Stimulated activated CD4-positive, alpha-beta T cell treated with anti-CD3 and anti-CD28 coated beads, TNF-alpha, amount 100 ng/mL, for 48 hours (primary cell): ENCODE measurements at regions not wholly inside any gene's neighbourhood (a gene's known extent, or its start where the extent isn't known, plus 50 kb on each side); places are given as distances from the start of the nearest gene placed in this dataset.

ENCODE experiments used
- DNase-seq, 3 donors: peaks; one replicate each; pipeline ENCODE4 v3.0.0-alpha.2; 2020; ENCODE audit warnings: low read depth in 3 of 3

DNA sequence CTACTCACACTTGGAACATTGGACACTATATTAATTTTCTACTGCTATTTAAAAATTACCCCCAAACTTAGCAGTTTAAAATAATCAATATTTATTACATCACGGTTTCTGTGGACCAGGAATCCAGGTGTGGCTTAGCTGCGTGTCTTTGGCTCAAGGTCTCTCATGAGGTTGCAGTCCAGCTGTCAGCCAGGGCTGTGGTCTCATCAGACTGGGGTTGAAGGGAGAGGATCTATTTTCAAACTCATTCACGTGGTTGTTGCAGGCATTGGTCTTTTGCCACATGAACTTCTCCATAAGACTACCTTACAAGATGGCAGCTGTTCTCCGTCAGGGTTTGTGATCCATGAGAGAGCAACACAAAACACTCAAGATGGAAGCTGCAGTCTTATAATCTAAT lies 343.0 kb downstream of the BCAT1 start:
- DNase-seq: no peak

DNA sequence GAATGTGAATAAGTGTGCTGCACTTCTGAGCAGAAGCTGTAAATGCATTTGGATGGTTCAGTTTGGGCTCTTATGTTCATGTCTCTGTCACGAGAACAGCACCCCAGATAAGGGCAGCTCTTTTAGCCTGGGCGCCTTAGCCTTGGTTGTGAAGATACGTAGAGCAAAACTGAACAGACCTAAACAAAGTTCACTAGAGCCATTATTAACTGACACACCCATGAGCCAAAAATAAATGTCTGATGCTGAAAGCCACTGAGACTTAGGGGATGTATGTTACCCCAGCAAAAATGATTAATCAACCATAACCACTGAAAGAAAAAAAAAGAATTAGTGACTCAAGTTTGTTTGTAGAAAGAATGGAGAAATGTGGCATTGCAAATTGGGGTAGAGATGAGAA lies 343.4 kb downstream of the BCAT1 start:
- no peak for DNase-seq

DNA sequence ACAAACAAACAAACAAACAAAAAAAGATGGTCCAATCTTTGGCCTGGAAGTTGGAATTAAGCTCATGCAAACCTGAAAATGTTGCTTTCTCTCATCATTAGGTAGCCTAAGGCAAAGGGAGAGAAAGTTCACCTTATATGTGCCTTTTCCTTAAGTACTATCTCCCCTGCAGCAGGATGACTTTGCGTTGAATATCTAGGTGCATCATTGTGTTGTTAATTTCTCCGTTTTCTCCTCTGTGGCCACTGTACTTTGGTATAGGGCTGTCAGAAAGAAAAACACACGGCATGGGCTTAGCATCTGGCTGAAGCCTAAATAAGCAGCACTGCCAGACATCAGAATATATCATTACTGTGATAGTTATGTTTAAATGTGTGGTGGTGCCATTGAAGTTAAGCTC lies 345.5 kb downstream of the BCAT1 start:
- DNase-seq: no peak

DNA sequence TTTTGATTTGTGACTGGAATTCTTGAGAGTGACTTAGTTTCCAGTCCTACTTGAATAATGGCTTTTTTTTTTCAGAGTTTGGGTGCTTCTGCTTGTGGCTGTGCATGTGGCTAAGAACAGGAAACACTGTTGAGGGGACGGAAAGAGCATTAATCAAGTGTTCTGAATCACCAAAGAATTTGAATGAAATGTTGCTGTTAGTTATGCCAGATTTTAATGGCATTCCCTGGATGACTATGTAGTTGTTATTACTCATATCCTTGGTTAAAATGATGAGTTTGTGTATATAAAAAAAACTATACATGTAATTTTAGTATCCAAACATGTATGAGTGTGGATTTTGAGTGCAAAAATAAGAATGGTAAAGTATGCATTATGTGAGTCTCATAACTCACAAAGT lies 347.9 kb downstream of the BCAT1 start:
- no peak for DNase-seq

DNA sequence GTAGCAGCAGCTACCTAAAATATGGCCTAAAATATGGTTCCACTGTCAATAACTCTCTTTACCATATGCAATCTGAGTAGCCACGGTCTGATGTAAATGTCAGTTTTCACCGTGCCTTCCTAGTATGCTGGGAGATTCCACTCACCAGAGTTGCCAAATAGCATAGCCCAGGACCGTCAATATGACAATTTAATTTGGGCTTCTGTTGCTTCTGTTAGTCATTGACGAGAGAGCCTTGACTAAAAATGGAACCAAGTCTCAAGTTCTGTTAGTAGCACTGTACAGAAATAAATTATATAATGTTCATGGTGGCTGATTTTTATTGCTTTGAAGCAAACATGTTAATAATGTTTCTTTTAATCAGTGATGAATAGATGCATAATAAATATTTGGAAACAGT lies 348.4 kb downstream of the BCAT1 start:
- no peak for DNase-seq

DNA sequence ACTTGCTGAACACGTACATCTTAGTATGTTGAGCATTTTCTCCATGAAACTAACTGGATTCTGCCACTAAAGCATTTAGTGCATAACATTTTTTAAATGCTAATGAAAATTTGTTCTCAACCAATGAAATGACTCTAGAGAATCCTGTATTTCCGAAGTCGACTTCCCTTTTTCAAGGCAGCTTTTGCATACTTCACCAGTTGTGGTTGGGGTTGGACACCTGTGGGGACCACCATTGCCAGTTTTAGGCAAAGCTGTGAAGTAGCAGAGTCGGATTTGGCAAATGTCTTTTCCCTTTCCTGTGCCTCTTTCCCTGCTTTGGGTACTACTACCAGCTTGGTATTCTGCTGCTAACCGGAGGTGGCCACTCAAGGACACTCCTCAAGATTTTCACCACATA lies 349.2 kb downstream of the BCAT1 start:
- DNase-seq: no peak

DNA sequence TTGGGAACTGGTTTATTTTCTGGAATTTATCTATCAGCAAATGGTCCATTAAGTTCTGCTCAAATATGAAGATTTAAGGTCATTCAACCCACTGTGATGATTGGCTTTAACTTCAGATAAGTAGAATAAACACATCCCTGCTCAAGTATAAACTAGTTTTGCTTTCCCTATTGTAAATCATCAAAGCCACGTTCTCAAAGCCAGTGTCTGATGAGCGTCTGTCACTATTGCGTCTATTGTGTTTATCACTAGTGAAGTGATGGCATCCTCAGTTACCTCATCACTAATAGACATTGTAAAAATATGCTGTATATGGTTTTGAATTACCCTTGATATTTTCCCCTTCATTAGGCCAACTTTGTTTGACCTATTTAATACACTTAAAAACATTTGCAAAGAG lies 351.3 kb downstream of the BCAT1 start:
- no peak for DNase-seq

DNA sequence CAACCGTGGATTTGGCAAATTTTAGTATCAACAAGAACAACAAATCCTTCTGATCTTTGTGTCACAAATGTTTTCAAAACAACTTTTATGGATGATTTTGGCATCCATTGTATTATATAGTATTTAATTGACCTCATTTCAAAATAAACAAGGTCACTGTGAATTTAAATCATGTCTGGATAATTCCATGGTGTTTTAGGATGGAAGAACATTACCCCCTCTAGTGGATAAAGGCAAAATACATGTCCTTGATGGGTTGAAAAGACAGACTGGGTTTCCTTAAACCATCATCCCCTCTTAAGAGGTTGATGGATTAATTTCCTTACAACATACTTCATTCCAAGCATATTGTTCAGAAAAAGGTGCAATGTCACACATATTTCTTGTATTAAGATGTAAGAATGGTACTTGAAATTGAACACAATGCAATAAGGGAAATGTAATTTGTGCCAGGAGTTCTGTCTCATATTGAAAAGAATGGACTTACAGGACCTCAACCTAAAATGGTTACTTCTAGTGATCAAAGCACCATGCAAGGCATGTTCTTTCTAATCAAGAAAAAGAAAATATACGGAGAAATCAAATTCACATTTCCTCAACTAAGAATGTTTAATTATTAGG lies 352.0 kb downstream of the BCAT1 start:
- no peak for DNase-seq

DNA sequence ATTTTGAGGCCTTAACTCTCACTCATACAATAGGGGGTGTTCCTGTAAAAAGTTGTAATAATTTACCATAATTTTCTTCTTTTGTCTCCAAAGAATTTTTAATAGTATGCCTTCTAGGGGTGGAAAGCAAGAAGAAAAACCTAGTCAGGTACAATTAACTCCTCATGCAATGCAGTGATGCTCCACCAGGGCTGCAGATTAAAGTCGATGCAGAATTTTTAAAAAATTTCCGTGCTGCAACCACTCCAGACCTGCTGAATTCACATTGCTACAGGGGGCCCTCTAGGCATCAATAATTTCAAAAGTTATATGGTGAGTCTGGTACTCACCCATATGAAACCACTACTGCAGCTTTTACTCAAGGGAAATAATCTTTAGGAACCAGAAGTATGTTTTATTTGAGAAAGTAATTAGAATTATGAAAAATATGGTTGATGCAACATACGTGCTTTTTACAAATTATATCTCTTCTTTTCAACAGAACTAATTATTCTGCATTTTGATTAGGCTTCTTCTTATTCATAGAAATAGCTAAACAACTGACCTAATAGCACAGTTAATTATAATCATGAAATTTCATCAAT lies 353.2 kb downstream of the BCAT1 start:
- no peak for DNase-seq

DNA sequence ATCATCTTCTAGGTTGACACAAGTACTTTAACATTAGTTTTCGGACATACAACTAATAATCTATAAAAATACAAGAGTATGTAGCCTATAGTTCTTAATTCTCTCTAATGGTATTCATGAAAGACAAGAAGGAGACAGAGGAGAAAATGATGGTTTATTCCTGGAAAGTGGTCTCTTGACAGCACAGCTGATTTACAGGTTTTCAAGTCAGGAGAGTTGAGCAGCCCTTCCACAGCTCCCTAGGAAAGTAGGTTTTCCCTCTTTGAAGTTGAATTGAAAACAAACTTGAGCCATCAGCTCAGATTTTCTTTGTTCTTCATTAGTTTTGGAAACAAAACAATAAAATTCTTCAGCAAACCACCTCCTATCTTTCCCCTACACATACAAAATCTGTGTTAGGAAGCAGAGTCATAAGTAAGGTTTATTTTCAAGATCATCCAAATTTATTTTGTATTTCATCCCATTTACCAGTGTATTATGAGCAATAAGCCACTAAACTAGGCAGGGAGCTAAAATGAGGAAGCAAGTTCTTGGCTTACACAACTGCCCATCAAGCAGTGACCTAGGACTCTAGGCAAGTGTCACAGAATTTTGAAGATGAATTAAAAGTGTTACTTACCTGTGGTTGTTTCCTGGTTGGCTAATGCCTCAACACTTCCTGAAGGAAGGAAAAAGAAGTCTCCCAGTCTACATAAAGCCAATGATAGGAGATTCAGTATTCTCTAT lies 357.0 kb downstream of the BCAT1 start:
- no peak for DNase-seq

DNA sequence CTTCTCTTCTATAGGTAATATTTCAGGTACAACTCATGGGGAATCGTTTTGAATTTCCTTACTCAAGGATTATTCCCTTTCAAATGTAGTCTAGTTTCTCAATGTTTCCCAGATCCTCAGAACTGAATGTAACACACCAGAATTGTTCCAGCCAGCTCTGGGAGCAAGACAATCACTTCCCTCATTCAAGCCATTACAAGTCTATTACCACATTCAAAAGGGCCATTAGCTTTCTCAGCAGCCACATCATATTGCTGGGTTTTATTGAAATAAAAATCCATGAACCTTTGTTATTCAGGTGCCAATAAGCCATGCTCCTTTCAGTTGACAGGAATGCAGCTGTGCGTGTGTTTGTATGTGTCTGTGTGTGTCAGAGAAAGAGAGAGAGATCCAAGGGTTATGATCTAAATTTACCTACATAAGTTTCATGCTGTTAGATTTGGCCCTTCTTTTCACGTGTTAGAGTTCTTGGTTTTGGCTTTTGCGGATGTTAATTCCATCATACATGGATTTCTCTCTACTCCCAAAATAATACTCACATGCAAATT lies 357.7 kb downstream of the BCAT1 start:
- no peak for DNase-seq

DNA sequence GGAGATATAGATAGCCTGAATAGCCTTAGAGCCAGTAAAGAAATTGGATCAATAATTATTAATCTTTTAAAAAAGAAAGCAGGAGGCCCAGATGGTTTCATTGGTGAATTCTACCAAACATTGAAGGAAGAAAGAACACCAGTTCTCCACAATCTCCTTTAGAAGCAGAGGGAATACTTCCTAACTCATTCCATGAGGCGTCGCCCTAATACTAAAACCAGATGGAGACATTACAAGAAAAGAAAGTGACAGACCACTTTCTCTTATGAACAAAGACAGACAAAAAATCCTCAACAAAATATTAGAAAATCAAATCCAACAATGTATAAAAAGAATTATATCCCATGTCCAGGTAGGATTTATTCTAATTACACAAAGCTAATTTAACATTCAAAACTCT lies 362.6 kb downstream of the BCAT1 start:
- no peak for DNase-seq

DNA sequence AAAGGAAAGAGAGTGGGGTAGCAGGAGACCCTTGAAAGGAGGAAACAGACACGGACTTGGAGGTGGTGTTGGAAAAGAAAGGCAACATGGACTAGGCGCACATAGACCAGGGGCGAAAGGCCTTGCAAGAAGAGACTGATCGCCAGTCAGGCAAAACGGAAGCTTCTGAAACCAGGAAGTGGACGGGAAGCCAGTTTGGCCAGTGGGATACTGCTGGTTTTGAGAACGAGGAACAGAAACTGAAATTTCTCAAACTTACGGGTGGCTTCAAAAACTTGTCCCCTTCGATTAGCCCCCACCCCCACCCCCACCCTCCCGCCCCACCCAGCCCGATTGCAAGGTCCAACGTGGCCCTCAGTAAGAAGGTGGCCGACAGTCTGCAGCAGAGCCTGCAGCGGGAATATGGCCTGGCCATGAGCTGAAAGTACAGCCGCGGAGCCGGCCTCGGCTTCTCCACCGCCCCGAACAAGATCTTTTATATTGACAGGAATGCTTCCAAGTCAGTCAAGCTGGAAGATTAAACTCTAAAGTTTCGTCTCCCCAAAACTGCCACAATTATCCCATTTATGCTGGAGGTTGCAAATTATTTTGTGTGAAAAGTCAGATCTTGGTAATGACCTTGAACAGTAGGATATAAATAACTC lies 364.7 kb downstream of the BCAT1 start:
- DNase-seq: no peak

DNA sequence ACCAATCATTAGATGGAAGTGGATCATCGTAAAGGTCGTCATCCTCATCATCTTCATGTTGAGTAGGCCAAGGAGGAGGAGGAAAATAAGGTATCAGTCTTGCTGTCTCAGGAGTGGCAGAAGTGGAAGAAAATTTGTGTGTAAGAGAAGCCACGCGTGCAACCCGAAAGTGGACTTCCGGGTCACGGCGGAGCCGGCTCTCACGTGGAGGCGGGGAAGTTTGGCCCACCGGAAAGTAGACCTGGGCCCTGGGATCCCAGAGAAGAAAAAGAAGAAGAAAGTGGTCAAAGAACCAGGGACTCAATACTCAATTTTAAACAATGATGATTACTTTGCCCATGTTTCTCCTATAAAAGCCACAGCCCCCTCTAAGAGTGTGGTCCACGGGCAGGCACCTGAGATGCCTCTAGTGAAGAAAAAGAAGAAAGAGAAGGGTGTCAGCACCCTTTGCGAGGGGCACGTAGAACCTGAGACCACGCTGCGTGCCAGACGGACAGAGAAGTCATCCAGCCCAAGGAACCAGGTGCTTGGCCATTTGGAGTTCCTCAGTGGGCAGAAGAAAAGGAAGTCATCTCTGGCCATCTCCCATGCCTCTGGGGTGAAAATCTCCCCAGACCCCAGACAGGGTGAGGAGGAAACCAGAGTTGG lies 365.8 kb downstream of the BCAT1 start:
- DNase-seq: no peak

DNA sequence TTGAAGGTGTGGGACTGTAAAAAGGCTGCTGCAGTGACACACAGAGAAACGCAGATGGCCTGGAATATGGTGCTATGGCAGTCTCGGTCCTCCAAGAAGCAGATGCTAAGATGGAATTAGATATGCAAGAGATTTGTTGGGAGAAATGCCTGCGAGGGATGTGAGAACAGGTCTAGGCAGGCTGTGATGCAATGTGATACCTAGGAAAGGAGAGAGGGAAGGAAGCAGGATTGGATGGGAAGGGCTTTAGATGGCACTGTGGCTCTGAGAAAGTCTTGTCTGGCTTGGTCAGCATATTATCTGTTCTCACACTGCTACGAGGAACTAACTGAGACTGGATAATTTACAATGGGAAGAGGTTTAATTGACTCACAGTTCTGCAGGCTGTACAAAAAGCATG lies 374.4 kb downstream of the BCAT1 start:
- no peak for DNase-seq

DNA sequence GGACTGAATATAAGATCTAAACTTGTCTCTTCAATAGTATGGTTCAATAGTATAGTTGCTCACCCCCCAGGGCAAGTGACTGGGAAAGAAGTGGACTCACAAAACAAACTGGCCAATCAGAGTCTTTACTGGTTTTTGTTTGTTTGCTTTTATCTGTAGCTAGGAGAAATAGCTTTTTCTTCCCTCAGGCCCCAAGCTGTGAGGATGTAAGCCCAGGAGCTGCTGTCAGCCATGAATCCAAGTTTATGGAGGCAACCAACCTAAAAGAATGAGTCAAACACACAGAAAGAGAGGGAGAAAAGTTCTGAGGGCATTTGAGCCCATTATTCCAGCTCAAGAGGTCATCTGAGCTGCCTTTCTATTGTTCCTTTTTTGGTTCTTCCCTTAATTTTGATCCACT lies 375.3 kb downstream of the BCAT1 start:
- no peak for DNase-seq

DNA sequence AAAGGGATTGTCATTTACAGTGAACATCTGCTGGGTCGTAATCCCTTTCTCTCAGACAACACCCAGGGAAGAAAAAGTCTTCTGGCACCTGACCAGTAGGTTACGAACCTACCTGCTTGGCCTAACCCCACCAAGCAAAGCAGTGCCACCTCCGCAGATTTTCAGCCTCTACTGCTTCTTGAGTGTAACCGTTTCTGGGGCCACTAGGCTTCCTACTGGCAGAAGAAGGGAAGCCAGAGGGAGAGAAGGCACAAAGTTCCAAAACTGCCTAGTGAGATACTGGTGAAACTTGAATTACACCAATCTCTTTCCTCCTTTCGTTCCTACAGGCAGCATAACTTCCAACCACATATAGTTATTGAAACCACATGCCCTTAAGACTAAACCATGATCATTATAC lies 383.6 kb downstream of the BCAT1 start:
- no peak for DNase-seq

DNA sequence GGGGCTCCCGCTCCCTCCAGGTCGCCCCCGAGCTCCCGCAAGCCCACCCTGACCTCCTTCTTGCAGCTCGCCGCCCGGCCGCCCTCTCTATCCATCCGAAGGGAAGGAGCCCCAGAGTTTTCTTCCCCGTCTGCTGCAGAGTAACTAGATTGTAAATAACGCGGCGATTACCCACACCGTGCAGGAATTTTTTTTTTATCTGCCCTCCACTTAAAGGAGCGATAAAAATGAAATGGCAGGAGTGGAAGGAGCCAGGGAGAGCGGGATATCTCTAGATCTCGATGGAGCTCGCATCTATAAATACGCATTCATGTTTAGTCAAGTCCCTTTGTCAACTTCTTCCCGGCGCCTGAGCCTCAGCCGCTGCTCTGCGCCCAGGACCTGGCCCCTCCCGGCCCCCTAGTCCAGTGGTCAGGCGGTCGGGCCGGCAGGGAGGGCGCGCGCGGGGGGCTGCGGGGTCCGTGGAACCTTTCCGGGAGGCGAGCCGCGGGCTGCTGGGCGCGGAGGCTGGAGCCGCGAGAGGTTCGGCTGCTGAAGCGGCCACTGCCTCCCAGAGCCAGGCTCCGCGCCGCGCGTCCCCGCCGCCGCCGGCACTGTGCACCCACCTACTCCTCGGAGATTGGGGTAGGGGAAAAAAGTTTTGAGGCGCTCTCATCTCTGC lies 386.0 kb downstream of the BCAT1 start:
- peak in 1 of 3 donors; percentile 1 for DNase-seq

DNA sequence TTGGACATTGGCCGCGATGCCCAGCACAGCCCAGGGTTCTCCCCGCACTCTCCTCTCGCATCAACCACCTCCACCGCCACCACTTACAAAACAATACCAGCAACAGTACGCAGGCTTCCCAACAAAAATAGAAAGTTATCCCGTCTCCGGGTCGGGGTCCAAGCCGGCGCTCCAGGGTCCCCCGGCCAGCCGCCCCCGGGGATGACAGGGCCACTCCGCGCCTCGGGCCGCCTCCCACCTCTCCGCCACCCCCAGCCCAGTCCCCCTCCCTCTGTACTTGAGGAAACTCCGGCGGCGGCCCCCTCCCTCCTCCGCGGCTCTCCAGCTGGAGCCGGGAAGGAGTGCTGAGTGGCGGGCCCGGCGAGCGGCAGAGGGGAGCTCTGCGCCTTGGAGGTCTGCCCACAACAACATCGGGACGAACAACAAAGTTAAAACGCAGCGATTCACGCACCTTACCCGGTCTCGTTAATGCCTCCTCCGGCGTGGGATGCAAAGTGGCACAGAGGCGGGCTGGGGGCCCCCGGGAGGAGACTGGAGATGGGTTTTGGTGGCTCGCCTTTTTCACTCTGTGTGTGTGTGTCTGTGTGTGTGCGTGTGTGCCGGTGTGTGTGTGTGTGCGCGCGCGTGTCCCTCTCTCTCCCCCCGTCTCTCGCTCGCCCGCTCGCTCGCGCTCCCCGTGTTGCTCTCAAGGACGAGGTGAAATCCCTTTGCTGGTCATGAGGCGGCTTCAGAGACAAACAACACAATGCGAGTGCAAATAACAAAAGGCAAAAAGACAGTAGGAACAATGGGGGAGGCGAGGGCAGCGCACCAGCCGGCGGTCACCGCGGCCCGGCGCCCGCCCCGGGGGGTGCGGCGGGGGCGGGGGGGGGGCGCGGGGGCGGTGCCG lies 386.8 kb downstream of the BCAT1 start:
- peak in 1 of 3 donors; percentile 6 for DNase-seq

DNA sequence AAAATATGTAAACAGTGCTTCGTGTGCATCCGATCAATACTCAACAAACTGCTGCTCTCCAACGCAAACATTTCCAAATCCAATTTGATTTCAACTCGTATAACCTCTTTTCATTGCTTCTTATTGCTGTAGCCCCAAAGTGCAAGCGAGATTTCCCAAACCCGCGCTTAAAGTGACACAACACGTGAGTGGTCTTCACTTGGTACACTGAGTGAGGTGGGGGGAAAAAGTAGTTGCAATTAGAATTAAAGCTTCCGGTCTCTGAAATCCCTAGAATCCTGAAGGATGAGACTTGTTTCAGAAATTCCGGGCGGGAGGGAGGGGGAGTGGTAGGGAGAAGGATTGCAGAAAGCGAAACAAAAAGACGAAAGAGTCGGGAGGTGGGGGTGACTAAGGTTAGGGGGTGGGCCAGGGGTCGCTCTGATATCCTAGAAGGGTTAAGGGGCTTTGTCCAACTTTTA lies 387.5 kb downstream of the BCAT1 start:
- no peak for DNase-seq
